MCF 10A (cell line): ENCODE measurements at regions not wholly inside any gene's neighbourhood (a gene's known extent, or its start where the extent isn't known, plus 50 kb on each side); places are given as distances from the start of the nearest gene placed in this dataset.

Experiments
- BruUV-seq: library from RNA; stranded (reverse); fragments of 400-500 nt; replicated peaks from 2 replicates; lab custom pipeline; 2021; lab: Mats Ljungman, UMichigan
- CTCF ChIA-PET: fragments of 300-600 bp; sonication (Branson Sonifier 250); formaldehyde crosslinking; extraction: SDS; loops from one replicate; lab custom pipeline; 2021; ENCODE audit warnings: antibody characterized with exemption, inconsistent platforms; lab: Yijun Ruan, JAX
- POLR2A ChIA-PET: fragments of 300-600, 350-650 bp; sonication (Branson Sonifier 250); formaldehyde crosslinking; extraction: SDS; loops from one replicate; lab custom pipeline; 2020; ENCODE audit warnings: antibody characterized with exemption, inconsistent platforms; lab: Yijun Ruan, JAX
- DNase-seq: peaks from one replicate; pipeline ENCODE4 v3.0.0-alpha.2; 2018; ENCODE audit not compliant: unreplicated experiment
- H3K27ac Mint-ChIP-seq: one replicate; pipeline ENCODE4 v1.8.0; 2022; ENCODE audit warnings: mild to moderate bottlenecking, low read depth, mixed read lengths; ENCODE audit not compliant: unreplicated experiment
- H3K27me3 Mint-ChIP-seq: one replicate; pipeline ENCODE4 v1.8.0; 2022; ENCODE audit warnings: mixed read lengths; ENCODE audit not compliant: insufficient read depth, unreplicated experiment
- H3K36me3 Mint-ChIP-seq: one replicate; pipeline ENCODE4 v1.8.0; 2022; ENCODE audit warnings: mild to moderate bottlenecking, moderate library complexity, mixed read lengths; ENCODE audit not compliant: insufficient read depth, unreplicated experiment
- H3K4me1 Mint-ChIP-seq: one replicate; pipeline ENCODE4 v1.8.0; 2022; ENCODE audit warnings: mixed read lengths; ENCODE audit not compliant: insufficient read depth, unreplicated experiment
- H3K4me3 Mint-ChIP-seq: one replicate; pipeline ENCODE4 v1.8.0; 2022; ENCODE audit warnings: mild to moderate bottlenecking, moderate library complexity, mixed read lengths; ENCODE audit not compliant: unreplicated experiment
- H3K9me3 Mint-ChIP-seq: one replicate; pipeline ENCODE4 v1.8.0; 2022; ENCODE audit warnings: mixed read lengths; ENCODE audit not compliant: unreplicated experiment
- CTCF ChIP-seq: fragments of 200-600 bp; IDR thresholded peaks from one replicate; pipeline ENCODE4 v1.8.0; 2022; ENCODE audit warnings: antibody characterized with exemption, mild to moderate bottlenecking; ENCODE audit not compliant: unreplicated experiment
- intact Hi-C: fragments of 100-400 bp; cut with micrococcal nuclease; formaldehyde crosslinking; loops from 2 replicates; pipeline ENCODE4 v1.14.1; 2022

GRCh38 chr1:166253076-166253779, 86.4 kb upstream of the FAM78B start:
- no peak overlapping the region for H3K4me3 Mint-ChIP-seq
- no peaks in the 10 kb centered on the region for H3K4me1 Mint-ChIP-seq
- POLR2A ChIA-PET = no interaction called here
- H3K27me3 Mint-ChIP-seq = no peaks in the 10 kb centered on the region
- CTCF ChIA-PET = no interaction called here
- intact Hi-C loops = no loop called here
- TF ChIP-seq CTCF = no peak
- no peaks in the 10 kb centered on the region for H3K36me3 Mint-ChIP-seq
- no peak overlapping the region for H3K27ac Mint-ChIP-seq
- no peak for DNase-seq
- no TSS peak for BruUV-seq
- H3K9me3 Mint-ChIP-seq = peaks cover 12% of the 10 kb centered on the region

- ChIA-PET CTCF (interaction anchor here (0.6 to 1.0 kb wide), 2 partner anchors 50 to 329 kb away, joined by 4 to 5 read pairs; no protein-coding TSS in a partner anchor), POLR2A (no interaction called here)
- no TSS peak for BruUV-seq
- no peak for TF ChIP-seq CTCF
- intact Hi-C loops = no loop called here
- Mint-ChIP-seq H3K27ac (no peak overlapping the region), H3K27me3 (no peaks in the 10 kb centered on the region), H3K4me3 (no peak overlapping the region), H3K9me3 (no peaks in the 10 kb centered on the region), H3K4me1 (no peaks in the 10 kb centered on the region), H3K36me3 (no peaks in the 10 kb centered on the region)
- no peak for DNase-seq
Measured at GRCh38 chr1:166258017-166258416, 91.2 kb upstream of the FAM78B start.

- ChIA-PET POLR2A (no interaction called here), CTCF (interaction anchor here (0.6 kb wide), 1 partner anchor 218 kb away, joined by 4 read pairs; no protein-coding TSS in a partner anchor)
- no peaks in the 10 kb centered on the region for H3K27me3 Mint-ChIP-seq
- H3K27ac Mint-ChIP-seq = no peak overlapping the region
- no peaks in the 10 kb centered on the region for H3K9me3 Mint-ChIP-seq
- H3K4me3 Mint-ChIP-seq = no peak overlapping the region
- intact Hi-C loops = no loop called here
- H3K36me3 Mint-ChIP-seq = no peaks in the 10 kb centered on the region
- BruUV-seq = no TSS peak
- H3K4me1 Mint-ChIP-seq = no peaks in the 10 kb centered on the region
- TF ChIP-seq CTCF = no peak
- no peak for DNase-seq
Measured at GRCh38 chr1:166261511-166261910, 94.7 kb upstream of the FAM78B start.

- TF ChIP-seq CTCF = no peak
- Mint-ChIP-seq H3K36me3 (peaks cover 4% of the 10 kb centered on the region), H3K4me1 (no peaks in the 10 kb centered on the region), H3K9me3 (peaks cover 26% of the 10 kb centered on the region), H3K27me3 (no peaks in the 10 kb centered on the region), H3K27ac (no peak overlapping the region), H3K4me3 (no peak overlapping the region)
- POLR2A ChIA-PET = no interaction called here
- CTCF ChIA-PET = no interaction called here
- BruUV-seq = no TSS peak
- intact Hi-C loops = no loop called here
- no peak for DNase-seq
Measured at GRCh38 chr1:166270476-166271150, 103.8 kb upstream of the FAM78B start.
